ENCODE measurements at regions not wholly inside any gene's neighbourhood (a gene's known extent, or its start where the extent isn't known, plus 50 kb on each side); places are given as distances from the start of the nearest gene placed in this dataset.

DNA sequence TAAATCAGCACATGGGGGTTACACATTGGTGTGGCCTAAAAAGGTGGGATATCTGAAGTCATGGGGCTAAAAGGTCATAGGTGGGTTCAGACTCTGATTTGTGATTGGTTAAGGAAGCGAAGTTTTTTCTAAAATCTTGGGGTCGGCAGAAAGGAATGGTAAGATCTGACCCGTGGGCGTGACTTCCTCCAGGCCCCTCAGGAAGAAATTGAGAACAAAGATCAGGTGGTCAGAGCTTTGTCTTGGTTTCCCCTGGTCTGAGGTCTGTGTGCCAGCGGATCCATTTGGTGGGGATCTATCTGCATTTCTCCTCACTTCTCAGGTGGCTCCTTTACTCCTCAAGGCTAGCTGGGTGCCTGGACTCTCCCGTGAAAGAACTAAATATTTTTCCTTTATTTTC is 302.8 kb downstream of the ABCC12 start:
- TF ChIP-seq, protein P1, sequence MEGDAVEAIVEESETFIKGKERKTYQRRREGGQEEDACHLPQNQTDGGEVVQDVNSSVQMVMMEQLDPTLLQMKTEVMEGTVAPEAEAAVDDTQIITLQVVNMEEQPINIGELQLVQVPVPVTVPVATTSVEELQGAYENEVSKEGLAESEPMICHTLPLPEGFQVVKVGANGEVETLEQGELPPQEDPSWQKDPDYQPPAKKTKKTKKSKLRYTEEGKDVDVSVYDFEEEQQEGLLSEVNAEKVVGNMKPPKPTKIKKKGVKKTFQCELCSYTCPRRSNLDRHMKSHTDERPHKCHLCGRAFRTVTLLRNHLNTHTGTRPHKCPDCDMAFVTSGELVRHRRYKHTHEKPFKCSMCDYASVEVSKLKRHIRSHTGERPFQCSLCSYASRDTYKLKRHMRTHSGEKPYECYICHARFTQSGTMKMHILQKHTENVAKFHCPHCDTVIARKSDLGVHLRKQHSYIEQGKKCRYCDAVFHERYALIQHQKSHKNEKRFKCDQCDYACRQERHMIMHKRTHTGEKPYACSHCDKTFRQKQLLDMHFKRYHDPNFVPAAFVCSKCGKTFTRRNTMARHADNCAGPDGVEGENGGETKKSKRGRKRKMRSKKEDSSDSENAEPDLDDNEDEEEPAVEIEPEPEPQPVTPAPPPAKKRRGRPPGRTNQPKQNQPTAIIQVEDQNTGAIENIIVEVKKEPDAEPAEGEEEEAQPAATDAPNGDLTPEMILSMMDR (IDR thresholded peaks at IDR 0.05): no peak
- no peak for TF ChIP-seq POLR2A (IDR thresholded peaks at IDR 0.05)
- TF ChIP-seq POLR2AphosphoS5 (IDR thresholded peaks at IDR 0.05): no peak
